ENCODE measurements at regions not wholly inside any gene's neighbourhood (a gene's known extent, or its start where the extent isn't known, plus 50 kb on each side); places are given as distances from the start of the nearest gene placed in this dataset.

GRCh38 chr2:67626656-67627055, 229.5 kb downstream of the ETAA1 start:
- DNase-seq, result no peak

GRCh38 chr2:67627456-67628207, 230.5 kb downstream of the ETAA1 start:
- no peak for DNase-seq

GRCh38 chr2:67628892-67629291, 231.8 kb downstream of the ETAA1 start:
- DNase-seq, result no peak

GRCh38 chr2:67631483-67631882, 234.3 kb downstream of the ETAA1 start:
- DNase-seq, result no peak

GRCh38 chr2:67633212-67633856, 236.2 kb downstream of the ETAA1 start:
- no peak for DNase-seq

GRCh38 chr2:67638146-67638545, 241.0 kb downstream of the ETAA1 start:
- DNase-seq, result no peak

GRCh38 chr2:67641312-67642045, 244.3 kb downstream of the ETAA1 start:
- DNase-seq, result no peak

GRCh38 chr2:67642046-67642382, 244.9 kb downstream of the ETAA1 start:
- DNase-seq, result no peak

GRCh38 chr2:67642961-67643360, 245.8 kb downstream of the ETAA1 start:
- no peak for DNase-seq

- no peak for DNase-seq
Measured at GRCh38 chr2:67645280-67646138, 248.4 kb downstream of the ETAA1 start.

GRCh38 chr2:67646714-67647333, 249.7 kb downstream of the ETAA1 start:
- DNase-seq, result no peak

- no peak for DNase-seq
Measured at GRCh38 chr2:67649331-67650261, 252.5 kb downstream of the ETAA1 start.

GRCh38 chr2:67650291-67651133, 253.4 kb downstream of the ETAA1 start:
- no peak for DNase-seq

- no peak for DNase-seq
Measured at GRCh38 chr2:67651565-67651964, 254.4 kb downstream of the ETAA1 start.

GRCh38 chr2:67652679-67653078, 255.5 kb downstream of the ETAA1 start:
- DNase-seq, result no peak

GRCh38 chr2:67656875-67657274, 259.7 kb downstream of the ETAA1 start:
- DNase-seq, result no peak

GRCh38 chr2:67658820-67659219, 261.7 kb downstream of the ETAA1 start:
- no peak for DNase-seq

- no peak for DNase-seq
Measured at GRCh38 chr2:67660015-67660602, 263.0 kb downstream of the ETAA1 start.

- DNase-seq, result no peak
Measured at GRCh38 chr2:67660871-67661270, 263.7 kb downstream of the ETAA1 start.

GRCh38 chr2:67662222-67662621, 265.1 kb downstream of the ETAA1 start:
- DNase-seq, result no peak

Data from stimulated activated naive CD4-positive, alpha-beta T cell (primary cell).